Vagina (tissue), 2 donors: ENCODE measurements at regions not wholly inside any gene's neighbourhood (a gene's known extent, or its start where the extent isn't known, plus 50 kb on each side); places are given as distances from the start of the nearest gene placed in this dataset.

Experiments used
- DNase-seq, 2 donors: peaks; one replicate each; pipeline ENCODE4 v3.0.0-alpha.2; 2017; ENCODE audit errors: extremely low spot score in 2 of 2
- H3K27ac ChIP-seq: fragments of 200-600 bp; sonication (generic); one replicate; pipeline ENCODE4 v1.5.1; 2019
- H3K27me3 ChIP-seq: fragments of 200-600 bp; sonication (generic); one replicate; pipeline ENCODE4 v1.5.1; 2019
- H3K36me3 ChIP-seq, 2 donors: fragments of 200-600 bp; sonication (generic); one replicate each; pipeline ENCODE4 v1.5.1; 2017 to 2019
- H3K4me1 ChIP-seq: fragments of 200-600 bp; sonication (generic); one replicate; pipeline ENCODE4 v1.5.1; 2019
- H3K4me3 ChIP-seq, 2 donors: fragments of 200-600 bp; sonication (generic); 1 replicate in 1 of 2; 2 replicates in 1 of 2; pipeline ENCODE4 v1.5.1; 2016 to 2019
- H3K9me3 ChIP-seq: fragments of 200-600 bp; sonication (generic); one replicate; pipeline ENCODE4 v1.5.1; 2019
- POLR2A ChIP-seq, 2 donors: fragments of 450-650 bp; IDR thresholded peaks; one replicate each; pipeline ENCODE4 v1.6.1; 2017; ENCODE audit warnings: antibody characterized with exemption in 2 of 2, mild to moderate bottlenecking in 2 of 2, moderate library complexity in 2 of 2
- POLR2AphosphoS5 ChIP-seq, 2 donors: sonication (generic); formaldehyde crosslinking; IDR thresholded peaks; one replicate each; pipeline ENCODE4 v1.9.0; 2017; ENCODE audit warnings: antibody characterized with exemption in 2 of 2, mild to moderate bottlenecking in 2 of 2, low read depth in 1 of 2; ENCODE audit not compliant: insufficient read depth in 1 of 2
- intact Hi-C: fragments of 100-400 bp; cut with DNase I; formaldehyde crosslinking; loops from one replicate; pipeline ENCODE4 v1.15.1; 2023
- TF ChIP-seq, protein P1 (sequence below), 3 experiments: fragments of 450-650 bp in 2 of 3; fragments of 200-600 bp in 1 of 3; sonication (generic) in 1 of 3; IDR thresholded peaks; one replicate each; pipeline ENCODE4 v1.5.1; 2017 to 2019; ENCODE audit warnings: antibody characterized with exemption in 3 of 3, mild to moderate bottlenecking in 2 of 3, moderate library complexity in 2 of 3

DNA sequence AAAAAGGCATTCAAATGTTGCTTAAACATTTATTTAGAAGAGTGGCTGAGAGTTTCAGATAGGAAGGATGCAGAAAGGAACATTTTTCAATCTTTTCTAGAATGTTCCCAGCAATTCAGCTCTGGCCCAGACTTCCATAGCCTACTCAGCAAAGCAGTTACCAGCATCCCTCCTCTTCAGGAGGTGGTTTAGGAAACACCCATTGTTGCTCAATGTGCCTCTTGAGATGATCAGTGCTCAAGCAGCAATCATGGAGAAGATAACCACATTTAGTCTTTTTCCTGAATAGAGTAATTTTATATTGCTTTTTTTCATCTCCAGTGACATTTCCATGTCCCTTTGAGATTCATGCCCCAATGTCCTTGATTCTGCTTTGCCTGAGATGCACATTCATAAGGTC, 328.7 kb upstream of the PPARGC1A start:
- intact Hi-C loops = no loop called here
- TF ChIP-seq POLR2AphosphoS5 (IDR thresholded peaks at IDR 0.05; ENCODE audit: insufficient read depth in 1 of 2, low read depth in 1 of 2) (no peak), POLR2A (IDR thresholded peaks at IDR 0.05) (no peak)
- TF ChIP-seq, protein P1, sequence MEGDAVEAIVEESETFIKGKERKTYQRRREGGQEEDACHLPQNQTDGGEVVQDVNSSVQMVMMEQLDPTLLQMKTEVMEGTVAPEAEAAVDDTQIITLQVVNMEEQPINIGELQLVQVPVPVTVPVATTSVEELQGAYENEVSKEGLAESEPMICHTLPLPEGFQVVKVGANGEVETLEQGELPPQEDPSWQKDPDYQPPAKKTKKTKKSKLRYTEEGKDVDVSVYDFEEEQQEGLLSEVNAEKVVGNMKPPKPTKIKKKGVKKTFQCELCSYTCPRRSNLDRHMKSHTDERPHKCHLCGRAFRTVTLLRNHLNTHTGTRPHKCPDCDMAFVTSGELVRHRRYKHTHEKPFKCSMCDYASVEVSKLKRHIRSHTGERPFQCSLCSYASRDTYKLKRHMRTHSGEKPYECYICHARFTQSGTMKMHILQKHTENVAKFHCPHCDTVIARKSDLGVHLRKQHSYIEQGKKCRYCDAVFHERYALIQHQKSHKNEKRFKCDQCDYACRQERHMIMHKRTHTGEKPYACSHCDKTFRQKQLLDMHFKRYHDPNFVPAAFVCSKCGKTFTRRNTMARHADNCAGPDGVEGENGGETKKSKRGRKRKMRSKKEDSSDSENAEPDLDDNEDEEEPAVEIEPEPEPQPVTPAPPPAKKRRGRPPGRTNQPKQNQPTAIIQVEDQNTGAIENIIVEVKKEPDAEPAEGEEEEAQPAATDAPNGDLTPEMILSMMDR (IDR thresholded peaks at IDR 0.05) = no peak
- no peaks in the 10 kb centered on the region for H3K36me3 ChIP-seq
- no peaks in the 10 kb centered on the region for H3K27me3 ChIP-seq
- no peak overlapping the region for H3K4me3 ChIP-seq
- H3K27ac ChIP-seq = no peak overlapping the region
- no peaks in the 10 kb centered on the region for H3K9me3 ChIP-seq
- H3K4me1 ChIP-seq = no peaks in the 10 kb centered on the region
- no peak for DNase-seq

DNA sequence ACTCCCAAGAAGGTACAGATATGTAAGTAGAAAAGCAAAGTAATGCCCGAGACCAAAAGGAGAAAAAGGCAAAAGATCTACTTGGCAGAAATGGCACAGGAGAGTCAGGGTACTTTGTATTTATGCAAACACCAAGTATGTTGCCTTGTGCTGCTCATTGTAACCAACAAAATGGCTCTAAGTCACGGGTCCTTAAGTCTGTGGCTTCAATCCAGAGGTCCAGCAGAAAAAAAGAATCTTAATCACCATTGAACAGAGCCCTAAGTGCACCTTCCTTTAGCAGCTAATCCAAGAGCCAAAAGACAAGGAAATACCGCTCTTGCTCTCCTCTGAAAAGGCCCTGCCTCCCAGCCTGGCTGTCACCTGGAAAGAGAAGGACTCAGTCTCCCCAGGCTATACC, 324.9 kb upstream of the PPARGC1A start:
- peaks cover 1% of the 10 kb centered on the region for H3K4me1 ChIP-seq
- H3K9me3 ChIP-seq = no peaks in the 10 kb centered on the region
- TF ChIP-seq POLR2AphosphoS5 (IDR thresholded peaks at IDR 0.05; ENCODE audit: insufficient read depth in 1 of 2, low read depth in 1 of 2) (no peak), POLR2A (IDR thresholded peaks at IDR 0.05) (no peak)
- TF ChIP-seq, protein P1 (IDR thresholded peaks at IDR 0.05) = no peak
- H3K27me3 ChIP-seq = no peaks in the 10 kb centered on the region
- DNase-seq = no peak
- intact Hi-C loops = no loop called here
- no peak overlapping the region for H3K4me3 ChIP-seq
- no peaks in the 10 kb centered on the region for H3K36me3 ChIP-seq
- H3K27ac ChIP-seq = no peak overlapping the region

DNA sequence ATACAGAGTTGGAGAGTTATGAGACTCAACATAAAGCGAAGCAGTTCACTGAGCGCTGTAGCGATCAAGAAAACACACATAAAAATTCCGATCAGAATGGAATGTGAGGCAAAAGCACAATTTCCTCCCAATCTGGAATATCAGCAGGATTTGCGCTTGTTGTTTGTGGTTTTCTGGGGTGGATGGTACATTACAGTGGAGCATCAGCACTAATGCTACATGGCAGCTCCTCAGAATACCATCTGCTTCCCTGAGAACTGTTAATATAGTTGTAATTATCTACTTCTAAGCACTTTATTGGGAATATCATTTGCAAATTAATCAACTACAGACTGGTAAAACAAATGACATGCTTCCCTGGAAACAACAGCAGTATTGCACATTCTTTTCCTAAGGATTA, 324.1 kb upstream of the PPARGC1A start:
- no peak for TF ChIP-seq POLR2A (IDR thresholded peaks at IDR 0.05)
- TF ChIP-seq, protein P1 (IDR thresholded peaks at IDR 0.05) = no peak
- TF ChIP-seq POLR2AphosphoS5 (IDR thresholded peaks at IDR 0.05; ENCODE audit: insufficient read depth in 1 of 2, low read depth in 1 of 2) = no peak
- Histone ChIP-seq H3K36me3 (no peaks in the 10 kb centered on the region), H3K27ac (no peak overlapping the region), H3K27me3 (no peaks in the 10 kb centered on the region), H3K4me3 (no peak overlapping the region), H3K9me3 (no peaks in the 10 kb centered on the region), H3K4me1 (peaks cover 3% of the 10 kb centered on the region)
- DNase-seq = no peak
- intact Hi-C loops = no loop called here

DNA sequence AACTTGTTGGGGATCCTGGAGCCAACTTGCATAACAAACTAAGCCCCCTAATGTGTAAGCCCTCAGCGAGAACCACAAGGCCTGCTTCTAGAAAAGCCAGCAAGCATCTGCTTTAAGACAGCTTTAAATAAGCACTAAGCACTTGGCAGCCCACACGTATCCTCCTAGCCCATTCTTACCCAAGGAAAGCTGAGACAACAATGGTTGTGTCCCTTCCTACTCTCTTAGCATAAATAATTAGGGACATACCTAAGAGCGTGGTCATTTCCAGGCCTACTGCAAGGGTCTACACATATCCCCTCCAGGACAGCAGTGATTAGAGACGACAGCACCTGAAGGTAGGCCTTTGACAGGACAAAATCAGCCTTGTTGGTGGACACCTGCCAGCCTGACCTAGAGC, 322.8 kb upstream of the PPARGC1A start:
- TF ChIP-seq POLR2AphosphoS5 (IDR thresholded peaks at IDR 0.05; ENCODE audit: insufficient read depth in 1 of 2, low read depth in 1 of 2) (no peak), POLR2A (IDR thresholded peaks at IDR 0.05) (no peak)
- TF ChIP-seq, protein P1 (IDR thresholded peaks at IDR 0.05) = no peak
- DNase-seq = no peak
- Histone ChIP-seq H3K27ac (no peak overlapping the region), H3K36me3 (no peaks in the 10 kb centered on the region), H3K27me3 (no peaks in the 10 kb centered on the region), H3K4me1 (peaks cover 3% of the 10 kb centered on the region), H3K9me3 (no peaks in the 10 kb centered on the region), H3K4me3 (no peak overlapping the region)
- intact Hi-C loops = no loop called here

DNA sequence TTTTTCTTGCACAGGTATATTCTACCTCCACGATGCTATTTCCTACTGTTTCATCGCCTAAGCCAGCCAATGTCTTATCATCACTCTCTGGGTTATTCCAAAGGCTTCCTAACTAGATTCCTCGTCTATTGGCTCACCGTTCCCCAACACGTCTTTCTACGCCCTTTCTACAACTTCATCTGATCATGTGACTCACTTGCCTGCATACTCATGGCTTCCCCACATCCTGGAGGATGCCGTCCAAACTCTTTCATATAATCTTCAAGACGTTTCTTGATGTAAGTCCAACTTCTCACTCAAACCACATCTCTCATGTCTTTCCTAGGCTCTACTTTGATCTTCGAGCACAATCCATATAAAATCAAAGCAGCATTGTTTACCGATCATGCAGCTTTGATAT, 322.0 kb upstream of the PPARGC1A start:
- Histone ChIP-seq H3K36me3 (no peaks in the 10 kb centered on the region), H3K4me3 (no peak overlapping the region), H3K9me3 (no peaks in the 10 kb centered on the region), H3K27ac (no peak overlapping the region), H3K27me3 (no peaks in the 10 kb centered on the region), H3K4me1 (peaks cover 3% of the 10 kb centered on the region)
- TF ChIP-seq POLR2AphosphoS5 (IDR thresholded peaks at IDR 0.05; ENCODE audit: insufficient read depth in 1 of 2, low read depth in 1 of 2) (no peak), POLR2A (IDR thresholded peaks at IDR 0.05) (no peak)
- TF ChIP-seq, protein P1 (IDR thresholded peaks at IDR 0.05) = no peak
- DNase-seq = no peak
- intact Hi-C loops = no loop called here
